ENCODE measurements at regions not wholly inside any gene's neighbourhood (a gene's known extent, or its start where the extent isn't known, plus 50 kb on each side); places are given as distances from the start of the nearest gene placed in this dataset.

- DNase-seq (ENCODE audit: low spot score): no peak
Observed at GRCh38 chr7:68472688-68473087, 1125.6 kb upstream of the AUTS2 start.

GRCh38 chr7:68474661-68475216, 1123.5 kb upstream of the AUTS2 start:
- no peak for DNase-seq (ENCODE audit: low spot score)

GRCh38 chr7:68476966-68477365, 1121.3 kb upstream of the AUTS2 start:
- DNase-seq (ENCODE audit: low spot score): no peak

- DNase-seq (ENCODE audit: low spot score): no peak
Observed at GRCh38 chr7:68478326-68478725, 1119.9 kb upstream of the AUTS2 start.

GRCh38 chr7:68482800-68483199, 1115.5 kb upstream of the AUTS2 start:
- no peak for DNase-seq (ENCODE audit: low spot score)

- no peak for DNase-seq (ENCODE audit: low spot score)
Observed at GRCh38 chr7:68484731-68485130, 1113.5 kb upstream of the AUTS2 start.

- peak; percentile 33 for DNase-seq (ENCODE audit: low spot score)
Observed at GRCh38 chr7:68485253-68485917, 1112.9 kb upstream of the AUTS2 start.

GRCh38 chr7:68488341-68489060, 1109.8 kb upstream of the AUTS2 start:
- no peak for DNase-seq (ENCODE audit: low spot score)

GRCh38 chr7:68491523-68492358, 1106.5 kb upstream of the AUTS2 start:
- no peak for DNase-seq (ENCODE audit: low spot score)

GRCh38 chr7:68492359-68492690, 1106.0 kb upstream of the AUTS2 start:
- DNase-seq (ENCODE audit: low spot score): no peak

- DNase-seq (ENCODE audit: low spot score): no peak
Observed at GRCh38 chr7:68503400-68503799, 1094.9 kb upstream of the AUTS2 start.

- no peak for DNase-seq (ENCODE audit: low spot score)
Observed at GRCh38 chr7:68504716-68505115, 1093.6 kb upstream of the AUTS2 start.

GRCh38 chr7:68505721-68506120, 1092.6 kb upstream of the AUTS2 start:
- no peak for DNase-seq (ENCODE audit: low spot score)

- DNase-seq (ENCODE audit: low spot score): no peak
Observed at GRCh38 chr7:68507668-68508067, 1090.6 kb upstream of the AUTS2 start.

GRCh38 chr7:68509054-68509453, 1089.2 kb upstream of the AUTS2 start:
- no peak for DNase-seq (ENCODE audit: low spot score)

GRCh38 chr7:68509603-68510002, 1088.7 kb upstream of the AUTS2 start:
- no peak for DNase-seq (ENCODE audit: low spot score)

GRCh38 chr7:68511281-68511680, 1087.0 kb upstream of the AUTS2 start:
- no peak for DNase-seq (ENCODE audit: low spot score)

GRCh38 chr7:68512466-68512865, 1085.8 kb upstream of the AUTS2 start:
- no peak for DNase-seq (ENCODE audit: low spot score)

GRCh38 chr7:68518060-68518459, 1080.2 kb upstream of the AUTS2 start:
- no peak for DNase-seq (ENCODE audit: low spot score)

- no peak for DNase-seq (ENCODE audit: low spot score)
Observed at GRCh38 chr7:68524126-68524525, 1074.1 kb upstream of the AUTS2 start.

- DNase-seq (ENCODE audit: low spot score): peak; percentile 61
Observed at GRCh38 chr7:68529221-68529620, 1069.1 kb upstream of the AUTS2 start.

GRCh38 chr7:68535266-68535665, 1063.0 kb upstream of the AUTS2 start:
- no peak for DNase-seq (ENCODE audit: low spot score)

Measured in A172 (cell line).